Activated naive CD4-positive, alpha-beta T cell (primary cell): ENCODE measurements at regions not wholly inside any gene's neighbourhood (a gene's known extent, or its start where the extent isn't known, plus 50 kb on each side); places are given as distances from the start of the nearest gene placed in this dataset.

Experiments
- DNase-seq, 4 experiments: peaks; one replicate each; lab custom pipeline; 2025; lab: John Stamatoyannopoulos, UW

DNA sequence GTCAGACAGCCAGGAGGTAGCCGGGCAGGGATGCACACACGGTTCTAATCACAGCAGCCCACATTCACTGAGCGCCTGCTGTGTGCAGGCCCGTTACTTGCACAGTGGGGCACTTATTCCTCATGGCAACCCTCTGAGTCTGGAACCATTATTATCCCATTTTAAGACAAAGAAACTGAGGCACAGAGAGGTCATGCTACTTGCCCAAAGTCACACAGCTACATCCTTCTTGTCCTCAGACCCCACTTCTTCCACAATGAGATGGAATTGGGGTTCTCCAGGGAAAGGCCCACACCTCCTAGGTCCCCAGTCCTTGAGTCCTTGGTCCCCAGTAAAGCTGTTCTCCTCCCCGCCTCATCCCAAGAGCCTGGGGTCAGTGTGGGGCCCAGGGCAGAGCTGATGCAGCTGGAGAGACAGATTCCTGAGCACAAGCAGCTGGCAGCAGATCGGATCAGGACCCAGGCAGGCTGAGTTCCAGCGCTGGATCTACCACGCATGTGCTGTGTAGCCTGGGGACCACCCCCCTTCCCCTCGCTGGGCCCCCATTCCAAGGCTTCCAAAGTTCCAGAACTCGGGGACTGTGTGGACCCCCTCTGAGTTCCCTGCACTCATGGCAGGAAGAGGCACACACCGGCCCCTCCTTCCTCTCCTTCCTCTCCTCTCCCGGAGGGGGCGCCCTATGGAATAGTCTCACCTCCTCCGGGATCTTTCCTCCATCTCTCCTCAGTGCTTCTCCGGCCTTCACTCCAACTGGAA lies 393.4 kb downstream of the MATN1 start:
- no peak for DNase-seq

DNA sequence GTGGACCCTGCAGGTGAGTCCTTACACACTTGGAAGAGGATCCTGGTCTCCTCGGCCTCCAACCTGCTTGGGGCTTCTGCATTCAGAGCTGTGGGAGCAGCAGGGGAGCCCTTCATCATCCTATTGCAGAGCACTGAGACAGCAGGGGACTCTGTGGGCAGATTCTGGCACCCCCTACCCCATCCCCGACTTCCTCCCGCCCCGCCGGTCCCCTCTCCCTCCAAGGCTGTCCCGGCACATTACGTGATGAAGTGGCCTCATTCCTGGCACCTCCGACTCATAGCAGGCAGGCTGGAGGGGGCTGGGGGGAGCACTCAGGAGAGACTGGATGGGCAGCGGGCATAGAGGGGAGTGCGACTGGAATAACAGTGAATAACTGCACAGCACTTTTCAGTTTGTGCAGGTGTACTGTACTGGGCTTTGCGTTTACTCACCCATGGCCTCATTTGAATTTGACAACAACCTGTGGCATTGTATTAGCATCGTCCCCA lies 394.1 kb downstream of the MATN1 start:
- no peak for DNase-seq

DNA sequence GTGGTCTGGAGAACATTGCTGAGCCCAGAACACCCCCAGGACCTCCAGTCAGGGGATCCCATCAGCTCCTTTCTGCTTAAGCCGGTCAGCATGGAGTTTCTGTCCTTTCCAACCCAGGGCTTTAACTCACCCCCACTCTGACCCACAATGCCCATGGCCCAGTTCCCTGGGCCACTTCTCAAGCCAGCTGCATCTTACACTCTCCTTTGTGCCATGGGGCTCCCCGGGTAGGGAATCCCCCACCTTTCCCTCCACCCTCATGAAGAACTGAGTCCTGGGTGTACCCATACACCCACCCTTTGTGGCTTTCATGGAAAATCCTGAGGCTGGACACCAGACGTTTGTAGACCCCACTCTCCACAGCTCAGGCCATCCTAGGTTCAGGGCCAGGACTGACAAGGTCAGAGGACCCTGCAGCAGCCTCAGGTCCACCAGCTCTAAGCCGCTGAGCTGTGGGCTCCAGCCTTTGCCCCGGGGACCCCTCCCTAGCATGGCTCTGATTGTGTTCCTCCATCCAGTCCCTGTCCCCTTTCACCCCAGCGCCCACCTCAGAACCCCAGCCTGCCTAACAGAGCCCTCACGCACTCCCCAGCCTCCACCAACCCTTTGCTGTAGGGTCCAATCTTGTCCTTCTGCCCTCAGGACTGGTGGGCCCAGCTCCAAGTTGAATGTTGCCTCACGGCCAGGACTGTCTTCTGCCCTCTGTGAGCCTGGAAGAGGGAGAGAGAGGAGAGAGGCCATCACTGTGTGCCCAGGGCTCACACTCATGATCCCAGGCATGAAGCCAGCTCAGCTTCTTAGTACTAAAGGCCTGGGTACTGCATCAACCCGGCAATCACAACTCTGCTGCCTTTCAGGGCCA lies 394.8 kb downstream of the MATN1 start:
- DNase-seq = no peak

DNA sequence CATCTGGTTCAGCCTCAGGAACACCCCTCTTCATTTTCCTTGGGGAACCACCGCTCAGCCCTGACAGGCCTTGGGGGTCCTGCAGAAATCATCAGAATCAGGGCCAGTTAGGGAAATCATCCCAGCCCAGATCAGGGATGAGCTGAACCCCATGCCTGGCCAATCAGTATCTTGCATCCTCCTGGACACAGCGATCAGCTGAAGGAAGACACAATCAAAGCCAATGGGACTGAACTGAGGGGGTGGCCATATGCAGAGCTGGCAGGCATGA lies 395.4 kb downstream of the MATN1 start:
- DNase-seq = no peak

DNA sequence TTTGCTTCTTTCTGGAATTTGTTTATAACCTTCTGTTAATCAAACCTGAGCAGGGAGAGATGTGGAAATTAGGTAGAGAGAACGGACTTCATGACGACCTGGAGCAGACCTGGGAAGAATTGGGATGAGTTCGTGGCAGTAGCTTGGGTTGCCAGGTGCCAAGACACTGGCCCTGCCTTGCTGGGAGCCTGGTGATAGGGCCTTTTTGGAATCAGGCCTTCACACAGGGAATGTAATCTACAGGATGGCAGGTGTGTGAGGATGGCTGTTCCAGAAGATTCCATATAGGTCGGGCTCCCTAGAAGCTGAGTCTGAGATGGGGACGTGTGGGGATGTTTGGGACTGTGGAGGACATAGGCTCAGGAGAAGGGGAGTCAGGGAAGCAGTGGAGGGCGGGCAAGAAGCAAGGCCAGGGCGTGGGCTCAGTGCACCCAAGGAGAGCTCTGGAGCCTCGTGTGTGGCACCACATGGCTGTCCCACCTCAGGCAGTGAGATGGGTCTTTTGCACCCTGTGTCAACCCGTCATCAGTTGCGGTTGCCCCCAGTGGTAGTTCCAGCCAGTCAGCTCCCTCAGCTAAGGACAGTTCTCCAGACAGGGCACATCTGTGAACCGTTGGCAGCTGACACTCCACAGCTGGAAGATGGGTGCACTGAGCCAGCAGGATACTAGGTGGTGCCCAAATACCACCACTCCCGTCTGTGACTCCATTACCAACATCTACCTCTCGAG lies 395.9 kb downstream of the MATN1 start:
- DNase-seq = no peak

DNA sequence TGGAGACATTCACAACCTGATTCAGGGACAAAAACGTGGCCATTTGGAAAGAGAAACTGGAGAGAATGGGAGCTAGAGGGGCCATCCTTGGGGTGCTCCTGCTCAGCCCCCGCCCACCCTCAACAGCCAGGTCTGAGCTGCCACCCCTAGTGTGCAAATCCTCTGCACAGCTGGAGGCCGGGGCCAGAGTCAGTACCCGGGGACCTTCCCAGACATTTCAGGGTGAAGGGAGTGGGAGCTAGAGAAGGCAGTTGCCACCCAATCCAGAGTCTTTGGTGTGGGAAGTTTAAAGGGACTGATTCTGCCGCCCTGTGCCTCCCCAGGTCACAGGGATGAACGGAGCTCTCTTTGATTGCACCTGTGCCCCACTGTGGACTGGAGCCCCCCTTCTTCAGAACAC lies 397.4 kb downstream of the MATN1 start:
- DNase-seq = no peak

DNA sequence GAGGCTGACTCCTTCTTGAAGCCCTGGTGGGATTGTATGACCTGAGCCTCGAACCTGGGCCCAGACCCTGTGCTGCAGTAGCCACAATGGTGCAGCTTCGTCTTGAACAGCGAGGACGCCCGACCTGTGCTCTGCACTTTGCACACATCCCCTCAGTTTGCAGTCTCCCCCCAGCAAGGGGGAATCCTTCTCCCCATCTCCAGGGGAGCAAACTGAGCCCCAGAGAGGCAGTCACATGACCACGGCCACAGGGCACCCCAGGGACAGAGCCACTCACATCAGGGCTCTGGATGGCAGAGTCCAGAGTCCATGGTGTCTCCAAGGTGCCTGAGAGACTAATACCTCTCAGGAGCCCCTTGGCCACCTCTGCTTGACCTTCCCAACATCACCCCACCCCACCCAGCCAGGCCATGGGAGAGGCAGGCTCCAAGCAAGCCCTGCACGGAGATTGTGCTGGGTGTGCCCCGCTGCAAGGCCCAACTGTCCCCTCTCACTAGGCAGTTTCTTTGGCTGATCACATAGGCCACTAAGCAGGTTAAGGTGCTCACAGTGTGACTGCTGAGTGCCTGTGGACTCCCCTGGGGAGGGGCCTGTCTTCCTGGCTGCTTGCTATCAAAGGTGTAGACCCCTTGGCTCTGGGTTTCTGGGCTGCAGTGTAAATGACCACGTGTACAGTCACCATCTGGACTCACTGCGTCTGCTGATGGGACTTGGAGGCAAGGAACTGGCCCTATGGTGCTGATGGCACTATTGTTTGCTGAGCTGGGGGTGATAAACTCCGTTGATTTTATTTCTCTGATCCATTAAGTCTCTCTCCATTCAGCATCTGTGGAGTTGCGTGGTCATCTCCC lies 398.1 kb downstream of the MATN1 start:
- DNase-seq = no peak

DNA sequence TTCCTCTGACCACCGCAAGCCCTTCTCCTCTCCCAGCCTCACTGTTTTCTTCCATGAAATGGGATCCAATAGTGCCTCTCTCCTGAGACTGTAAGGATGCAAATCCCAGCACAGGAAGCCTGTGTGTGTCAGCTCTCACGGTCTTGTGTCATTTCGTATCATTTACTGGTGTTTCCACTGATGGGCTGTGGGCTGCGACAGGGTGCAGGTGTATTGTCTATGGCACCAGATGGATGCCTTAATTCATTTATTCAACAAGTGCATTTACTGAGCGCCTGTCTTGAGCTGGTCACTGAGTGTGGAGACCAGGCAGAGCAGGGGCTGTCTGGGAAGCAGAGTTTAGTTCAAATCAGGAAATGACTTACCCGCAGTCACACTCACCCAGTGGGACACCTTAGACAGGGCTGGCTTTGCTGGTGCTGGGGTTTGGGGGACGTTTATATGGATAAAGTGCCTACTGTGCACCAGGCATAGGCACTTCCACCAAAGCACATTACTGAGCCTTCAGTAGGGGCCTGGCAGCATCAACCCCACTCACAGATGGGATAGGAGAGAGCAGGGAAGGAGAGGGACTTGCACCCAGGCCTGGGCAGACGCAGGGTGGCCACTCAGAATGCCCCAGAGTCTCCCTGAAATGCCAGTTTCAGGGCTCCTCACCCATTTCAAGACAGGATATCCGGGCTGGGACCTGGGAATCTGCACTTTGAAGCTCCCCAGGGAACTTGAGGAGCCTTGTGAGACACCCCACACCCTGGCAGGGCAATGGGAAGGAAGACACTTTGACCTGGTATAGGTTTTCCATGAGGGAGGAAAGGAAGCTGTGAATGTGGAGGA lies 398.9 kb downstream of the MATN1 start:
- no peak for DNase-seq

DNA sequence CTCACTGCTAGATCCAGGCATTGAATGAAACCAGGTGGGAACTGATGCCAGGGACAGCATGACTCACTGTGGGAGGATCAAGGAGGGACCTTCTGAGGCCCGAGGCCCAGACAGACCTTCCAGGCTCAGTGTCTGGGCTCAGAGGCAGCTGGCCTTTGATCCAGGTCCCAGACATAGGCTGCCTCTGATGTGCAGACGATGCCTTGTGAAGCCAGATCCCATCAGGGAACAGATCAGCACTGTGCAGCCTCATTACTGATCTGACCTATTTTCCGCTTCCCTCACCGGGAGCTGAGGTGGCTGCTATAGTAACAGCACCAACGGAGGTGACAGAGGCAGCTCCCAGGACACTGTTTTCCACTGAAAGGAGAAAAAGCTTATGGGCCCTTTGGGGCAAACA lies 399.5 kb downstream of the MATN1 start:
- no peak for DNase-seq

DNA sequence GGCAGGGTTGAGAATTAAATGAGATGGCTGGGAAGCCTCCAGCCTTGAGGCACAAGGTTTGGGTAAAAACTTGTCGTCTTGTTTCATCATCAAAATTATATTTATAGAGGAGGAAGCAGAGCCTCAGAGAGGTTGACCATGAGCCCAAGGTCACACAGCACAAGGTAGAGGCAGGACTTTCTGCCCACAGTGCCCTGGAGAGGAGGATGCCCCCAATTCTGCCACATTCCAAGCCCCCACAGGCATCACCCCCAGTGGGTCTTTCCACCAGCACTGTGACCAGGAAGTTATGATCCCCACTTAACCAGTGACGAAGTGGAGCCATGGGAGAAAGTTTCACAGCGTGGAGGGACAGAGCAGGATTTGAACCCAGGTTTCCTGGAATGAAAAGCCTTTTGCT lies 400.0 kb downstream of the MATN1 start:
- no peak for DNase-seq

DNA sequence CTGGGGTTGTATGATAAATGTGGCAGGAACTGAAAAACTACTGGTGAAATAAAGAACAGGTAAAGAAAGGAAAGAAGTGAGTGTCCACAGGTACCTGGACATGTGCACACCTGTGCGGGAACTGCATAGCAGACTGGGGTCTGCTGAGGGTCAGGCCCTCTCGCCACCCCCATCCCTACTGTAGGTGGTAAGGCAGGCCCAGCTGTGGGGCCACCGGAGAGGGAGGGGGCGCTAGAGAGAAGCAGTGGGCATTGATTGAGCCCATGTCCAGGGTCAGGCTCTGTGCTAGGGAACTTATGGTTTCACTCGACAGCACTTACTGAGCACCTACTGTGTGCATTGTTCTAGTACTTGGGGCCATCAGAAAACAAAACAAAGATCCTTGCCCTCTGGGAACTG lies 400.5 kb downstream of the MATN1 start:
- no peak for DNase-seq

DNA sequence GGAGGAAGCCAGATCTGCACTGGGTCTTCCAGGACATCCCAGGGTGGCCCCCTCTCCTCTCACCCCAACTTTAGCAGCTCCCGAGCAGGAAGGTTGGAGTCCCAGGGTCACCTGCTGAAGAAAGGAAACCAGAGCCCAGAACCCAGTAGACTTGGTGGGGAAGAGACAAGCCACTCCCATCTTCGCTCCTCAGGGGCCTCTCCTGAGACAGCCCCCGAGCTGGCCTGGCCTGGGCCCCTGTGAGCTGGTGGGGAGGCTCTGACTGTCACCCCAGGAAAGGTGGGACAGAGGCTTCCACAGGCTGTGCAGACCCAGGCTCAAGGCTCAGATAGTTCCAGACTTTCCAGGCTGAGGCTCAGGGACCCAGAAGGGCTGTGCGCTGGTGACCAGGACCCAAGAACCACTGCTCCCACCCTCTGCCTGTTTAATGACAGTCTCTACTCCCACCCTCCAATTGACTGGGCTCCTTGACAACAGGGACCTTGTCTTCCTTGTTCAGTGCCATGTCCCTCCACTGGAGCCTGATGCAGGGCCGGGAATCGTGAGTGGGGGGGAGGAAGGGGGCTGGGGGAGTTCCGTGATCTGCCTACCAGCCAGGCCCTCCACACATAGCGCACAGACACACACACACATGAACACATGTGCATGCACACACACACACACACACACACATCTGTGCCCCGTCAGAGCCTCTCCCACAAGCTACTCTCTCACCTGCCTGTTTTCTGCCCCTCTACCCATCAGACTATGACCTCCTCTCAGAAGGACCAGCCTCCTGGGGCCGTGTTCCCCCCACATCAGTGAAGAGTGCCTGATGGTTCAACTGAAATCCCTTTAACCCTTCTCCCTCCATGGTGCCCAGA lies 401.2 kb downstream of the MATN1 start:
- no peak for DNase-seq

DNA sequence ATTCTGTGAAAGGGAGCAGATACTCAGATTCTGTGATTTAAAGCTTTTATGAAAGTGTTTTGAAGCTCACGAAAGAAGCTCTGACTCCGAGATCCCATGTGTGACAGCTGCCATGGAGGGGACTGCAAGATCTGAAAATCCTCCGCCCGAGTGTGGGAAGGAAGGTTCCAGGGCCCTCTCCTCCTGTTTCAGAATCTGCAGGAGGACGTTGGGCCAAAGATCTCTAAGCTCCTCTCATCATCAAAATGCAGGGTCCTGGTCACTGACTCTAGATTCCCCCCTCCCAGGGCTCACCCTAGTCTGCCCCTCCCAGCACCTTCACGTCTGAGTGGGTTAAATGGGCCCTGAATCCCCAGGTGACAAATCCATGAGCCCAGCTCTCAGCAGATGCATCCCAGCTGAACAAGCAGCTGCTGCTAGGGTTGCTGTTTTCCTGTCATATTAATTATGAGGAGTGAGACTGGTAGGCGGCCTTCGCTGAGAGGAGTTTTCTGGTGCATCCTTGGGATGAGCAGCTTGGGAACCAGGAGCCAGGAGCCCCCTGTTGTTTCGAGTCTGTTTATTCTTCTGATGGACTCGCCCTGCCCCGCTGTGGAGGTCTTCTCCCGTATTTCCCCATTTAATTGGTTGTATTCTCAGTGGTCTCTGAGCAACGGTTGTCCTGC lies 402.0 kb downstream of the MATN1 start:
- DNase-seq = no peak

DNA sequence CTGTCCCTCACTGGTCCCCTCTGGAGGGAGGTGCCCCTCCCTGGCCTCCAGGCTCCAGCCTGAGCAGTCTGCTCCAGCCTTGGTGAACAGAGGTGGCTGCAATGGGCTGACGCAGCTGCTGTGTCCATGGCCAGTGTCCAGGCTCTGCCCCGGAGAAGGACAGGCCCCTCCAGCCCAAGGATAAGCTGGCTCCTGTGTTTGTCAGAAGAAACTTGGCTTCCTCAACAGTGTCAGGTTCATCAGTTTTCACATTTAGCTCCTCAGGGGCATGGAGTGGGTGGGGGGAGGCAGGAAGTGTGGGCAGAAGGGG lies 402.8 kb downstream of the MATN1 start:
- no peak for DNase-seq

DNA sequence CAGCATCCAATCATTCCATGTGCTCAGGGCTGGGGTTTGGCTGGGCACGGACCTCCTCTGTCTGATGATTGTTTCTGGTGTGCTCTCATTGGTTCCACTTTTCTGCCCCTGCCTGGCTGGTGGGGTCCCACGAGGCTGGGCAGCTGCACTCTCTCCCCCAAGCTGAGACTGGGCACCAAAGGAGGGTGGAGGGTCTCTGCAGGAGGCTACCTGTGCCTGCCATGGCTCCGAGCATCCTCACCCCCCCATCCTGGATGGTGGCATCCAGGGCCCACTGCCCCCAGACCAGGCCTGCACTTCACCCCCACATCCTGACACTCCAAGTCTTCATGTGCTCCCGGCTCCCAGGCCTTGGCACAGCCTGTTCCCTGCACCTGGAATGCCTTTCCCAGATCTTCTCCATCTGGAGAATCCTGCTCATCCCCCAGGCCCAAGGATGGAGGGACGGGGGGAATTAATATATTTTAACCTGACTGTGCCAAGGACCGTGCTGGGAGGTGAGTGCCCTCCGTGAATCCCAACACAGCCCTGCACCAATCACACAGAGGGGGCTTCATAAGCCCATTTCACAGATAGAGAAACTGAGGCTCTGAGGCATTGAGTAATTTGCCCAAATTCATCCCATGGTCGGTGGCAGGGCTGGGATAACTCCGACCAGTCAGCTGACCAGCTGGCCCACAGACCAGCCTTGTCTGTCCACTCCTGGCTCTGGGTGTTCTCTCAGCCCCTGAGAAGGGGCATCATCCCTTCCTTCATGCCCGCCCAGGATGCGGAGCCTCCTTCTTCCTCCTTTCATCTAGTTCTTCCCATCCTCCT lies 403.4 kb downstream of the MATN1 start:
- no peak for DNase-seq

DNA sequence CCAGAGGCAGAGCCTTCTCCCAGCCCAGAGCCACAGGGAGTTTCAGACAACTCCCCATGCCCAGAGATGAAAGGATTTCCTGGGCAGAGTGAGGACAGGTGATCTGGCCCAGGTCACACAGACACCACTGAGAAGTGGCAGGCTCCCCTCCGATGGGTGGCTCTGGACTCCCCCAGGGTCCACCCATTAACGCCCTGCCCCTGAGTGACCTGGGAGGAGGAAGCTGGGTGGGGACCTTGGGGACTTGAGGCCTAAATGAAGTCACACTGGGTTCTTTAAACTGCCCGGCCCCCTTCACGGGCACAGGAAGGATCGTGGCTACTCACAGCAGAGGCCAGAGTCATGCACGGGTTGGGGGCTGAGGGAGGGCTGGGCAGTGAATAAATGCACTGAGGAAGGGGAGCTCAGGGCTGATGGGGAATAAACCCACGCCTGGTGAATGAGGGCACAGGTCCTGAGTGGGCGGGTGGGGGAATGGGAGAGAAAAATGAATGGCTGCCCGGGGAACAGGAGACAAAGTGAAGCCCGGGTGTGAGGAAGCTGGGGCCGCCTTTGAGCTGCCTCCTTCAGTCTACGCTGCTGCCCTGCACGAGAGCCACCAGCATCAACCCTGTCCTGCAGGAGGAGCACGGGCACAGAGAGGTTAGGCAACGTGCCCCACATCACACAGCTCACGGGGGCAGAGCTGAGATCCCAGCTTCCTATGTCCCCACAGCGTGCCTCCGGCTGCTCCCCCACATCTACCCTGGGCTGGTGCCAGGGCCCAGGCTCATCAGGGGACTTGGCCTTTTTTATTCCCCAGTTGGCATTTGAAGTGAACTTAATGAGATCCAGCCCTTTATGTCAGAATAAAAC lies 404.3 kb downstream of the MATN1 start:
- DNase-seq = no peak

DNA sequence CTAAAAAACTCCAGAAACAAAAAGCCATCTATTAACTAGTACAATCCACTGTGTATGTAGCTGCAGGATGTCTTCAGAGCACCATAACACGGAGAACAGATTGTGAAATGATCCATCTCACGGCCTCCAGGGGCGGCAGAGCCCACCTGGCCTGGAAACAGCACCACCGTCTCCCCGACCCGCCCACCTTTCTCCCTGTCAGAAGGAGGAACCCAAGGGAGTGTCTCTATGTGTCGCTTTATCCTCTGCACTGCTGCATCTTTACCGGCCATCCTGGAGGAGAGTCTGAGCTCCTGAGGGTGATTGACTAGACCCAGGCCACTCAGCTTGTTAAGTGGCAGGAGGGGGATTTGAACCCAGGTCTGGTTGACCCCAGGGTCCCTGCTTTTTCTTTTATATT lies 405.0 kb downstream of the MATN1 start:
- no peak for DNase-seq

DNA sequence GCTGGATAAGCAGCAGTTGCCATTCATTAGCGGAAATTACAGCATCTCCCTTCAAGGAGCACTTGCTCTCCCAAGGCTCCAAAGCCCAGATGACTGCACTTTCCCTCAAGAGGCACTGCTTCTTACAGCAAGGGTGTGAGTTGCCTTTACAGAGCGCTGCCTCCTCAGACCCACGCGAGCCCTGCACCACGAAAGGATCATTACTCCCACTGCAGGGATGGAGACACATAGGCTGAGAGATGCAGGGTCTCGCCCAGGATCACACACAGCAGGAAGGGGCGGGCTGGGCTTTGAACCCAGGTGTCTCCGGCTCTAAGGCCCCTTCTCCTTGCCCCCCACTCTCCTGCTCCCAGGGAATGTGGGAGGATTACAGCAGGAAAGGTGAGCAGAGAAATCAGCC lies 405.5 kb downstream of the MATN1 start:
- no peak for DNase-seq
